ENCODE measurements at regions not wholly inside any gene's neighbourhood (a gene's known extent, or its start where the extent isn't known, plus 50 kb on each side); places are given as distances from the start of the nearest gene placed in this dataset.
"Not testable (repeated sequence)": the region's sequence is repeated elsewhere in the genome, so short reads cannot be mapped to it uniquely, and the experiment has no call there.

DNA sequence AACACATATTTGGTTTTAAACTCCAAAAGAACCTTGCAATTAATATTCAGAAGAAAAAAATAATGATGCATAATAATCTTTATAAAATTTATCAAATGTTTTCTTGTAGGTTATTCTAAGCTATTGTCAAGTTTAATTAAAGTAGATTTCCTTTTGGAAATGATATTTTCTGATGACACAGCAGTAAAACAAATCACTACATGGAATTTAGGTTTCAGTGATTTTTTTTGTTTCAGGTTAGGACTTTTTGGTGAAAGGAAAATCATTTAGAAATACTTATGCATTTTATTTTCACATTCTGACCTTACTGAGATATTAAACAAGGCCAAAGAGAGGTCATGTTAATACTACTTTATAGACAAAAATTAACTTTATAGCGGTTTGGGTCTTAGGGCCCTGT, 1067.2 kb downstream of the TMTC2 start:
- TF ChIP-seq, protein P1, sequence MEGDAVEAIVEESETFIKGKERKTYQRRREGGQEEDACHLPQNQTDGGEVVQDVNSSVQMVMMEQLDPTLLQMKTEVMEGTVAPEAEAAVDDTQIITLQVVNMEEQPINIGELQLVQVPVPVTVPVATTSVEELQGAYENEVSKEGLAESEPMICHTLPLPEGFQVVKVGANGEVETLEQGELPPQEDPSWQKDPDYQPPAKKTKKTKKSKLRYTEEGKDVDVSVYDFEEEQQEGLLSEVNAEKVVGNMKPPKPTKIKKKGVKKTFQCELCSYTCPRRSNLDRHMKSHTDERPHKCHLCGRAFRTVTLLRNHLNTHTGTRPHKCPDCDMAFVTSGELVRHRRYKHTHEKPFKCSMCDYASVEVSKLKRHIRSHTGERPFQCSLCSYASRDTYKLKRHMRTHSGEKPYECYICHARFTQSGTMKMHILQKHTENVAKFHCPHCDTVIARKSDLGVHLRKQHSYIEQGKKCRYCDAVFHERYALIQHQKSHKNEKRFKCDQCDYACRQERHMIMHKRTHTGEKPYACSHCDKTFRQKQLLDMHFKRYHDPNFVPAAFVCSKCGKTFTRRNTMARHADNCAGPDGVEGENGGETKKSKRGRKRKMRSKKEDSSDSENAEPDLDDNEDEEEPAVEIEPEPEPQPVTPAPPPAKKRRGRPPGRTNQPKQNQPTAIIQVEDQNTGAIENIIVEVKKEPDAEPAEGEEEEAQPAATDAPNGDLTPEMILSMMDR (IDR thresholded peaks at IDR 0.05): no peak
- no peak for ATAC-seq (ENCODE audit: low FRiP score)
- no peak for DNase-seq (ENCODE audit: low spot score)

DNA sequence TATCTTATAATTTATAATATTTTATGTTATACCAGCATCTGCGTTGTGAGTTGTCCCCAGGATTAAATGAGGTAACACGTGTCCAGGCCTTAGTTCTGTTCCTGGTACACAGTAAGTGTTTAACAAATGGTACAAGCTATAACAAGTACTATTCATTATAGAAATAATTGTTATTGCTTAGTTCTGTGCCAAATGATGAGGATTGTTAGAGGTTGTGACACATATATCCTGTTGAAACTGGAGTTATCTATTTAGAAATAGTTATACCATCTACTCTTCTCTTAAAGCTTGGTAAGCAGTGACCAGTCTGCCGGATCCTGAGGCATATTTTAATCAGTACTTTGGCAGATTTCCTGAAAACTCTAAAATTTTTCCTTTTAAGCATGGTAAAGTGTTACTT, 1066.5 kb downstream of the TMTC2 start:
- no peak for ATAC-seq (ENCODE audit: low FRiP score)
- no peak for DNase-seq (ENCODE audit: low spot score)
- TF ChIP-seq, protein P1 (IDR thresholded peaks at IDR 0.05): no peak

DNA sequence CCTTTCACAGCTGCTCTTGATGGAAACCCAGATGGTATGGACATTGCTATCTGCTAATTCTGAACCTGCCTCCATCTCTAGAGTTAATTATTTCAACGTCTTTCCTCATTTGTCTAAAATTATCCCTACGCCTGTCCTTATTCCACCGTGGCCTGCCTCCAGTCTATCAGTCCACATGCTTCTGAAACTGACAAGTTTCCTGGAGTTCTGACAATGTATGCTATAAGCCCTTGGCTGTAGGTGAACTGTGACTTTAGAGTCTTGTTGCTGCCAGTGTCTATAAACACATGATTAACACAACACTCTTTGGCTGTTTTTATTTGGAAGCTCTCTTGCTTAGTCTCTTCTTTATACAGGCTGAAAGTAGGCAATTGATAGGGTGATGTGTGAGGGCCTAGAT, 1052.9 kb downstream of the TMTC2 start:
- ATAC-seq (ENCODE audit: low FRiP score) (no peak), DNase-seq (ENCODE audit: low spot score) (no peak)
- TF ChIP-seq, protein P1 (IDR thresholded peaks at IDR 0.05): no peak

DNA sequence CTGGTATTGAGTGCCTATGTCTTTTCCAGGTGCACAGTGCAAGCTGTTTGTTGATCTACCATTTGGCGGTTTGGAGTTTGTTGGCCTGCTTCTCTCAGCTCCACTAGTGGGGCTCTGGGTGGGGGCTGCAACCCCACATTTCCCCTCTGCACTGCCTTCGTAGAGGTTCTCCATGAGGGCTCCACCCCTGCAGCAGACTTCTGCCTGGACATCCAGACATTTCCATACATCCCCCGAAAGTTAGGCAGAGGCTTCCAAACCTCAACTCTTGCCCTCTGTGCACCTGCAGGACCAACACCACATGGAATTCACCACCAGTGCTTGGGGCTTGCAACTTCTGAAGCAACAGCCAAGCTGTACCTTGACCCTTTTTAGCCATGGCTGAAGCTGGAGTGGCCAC, 1024.1 kb downstream of the TMTC2 start:
- ATAC-seq (ENCODE audit: low FRiP score): no peak
- TF ChIP-seq, protein P1 (IDR thresholded peaks at IDR 0.05): no peak
- no peak for DNase-seq (ENCODE audit: low spot score)

DNA sequence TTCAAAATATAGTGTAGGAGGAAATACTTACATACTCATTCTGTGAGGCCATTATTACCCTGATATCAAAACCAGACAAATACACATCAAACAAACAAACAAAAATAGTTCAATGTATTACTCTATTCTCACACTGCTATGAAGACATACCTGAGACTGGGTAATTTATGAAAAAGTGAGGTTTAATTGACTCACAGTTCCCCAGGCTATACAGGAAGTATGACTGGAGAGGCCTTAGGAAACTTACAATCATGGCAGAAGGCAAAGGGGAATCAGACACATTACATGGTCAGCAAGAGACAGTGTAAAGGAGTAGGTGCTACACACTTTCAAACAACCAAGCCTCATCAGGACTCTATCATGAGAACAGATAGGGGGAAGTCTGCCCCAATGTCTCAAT, 1023.2 kb downstream of the TMTC2 start:
- TF ChIP-seq, protein P1 (IDR thresholded peaks at IDR 0.05): no peak
- no peak for DNase-seq (ENCODE audit: low spot score)
- ATAC-seq (ENCODE audit: low FRiP score): no peak

DNA sequence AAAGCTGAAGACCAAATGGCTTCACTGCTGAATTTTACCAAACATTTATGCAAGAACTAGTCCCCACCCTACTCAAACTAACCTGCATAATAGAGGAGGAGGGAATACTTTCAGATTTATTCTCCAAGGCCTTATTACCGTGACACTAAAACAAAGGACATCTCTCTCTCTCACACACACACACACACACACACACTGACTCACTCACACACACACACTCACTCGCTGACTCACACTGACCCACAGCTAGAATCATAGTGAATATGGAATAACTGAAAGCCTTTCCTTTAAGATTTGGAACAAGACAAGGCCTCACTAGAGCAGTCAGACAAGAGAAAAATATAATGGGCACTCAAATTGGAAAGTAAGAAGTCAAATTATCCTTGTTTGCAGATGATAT, 1014.1 kb downstream of the TMTC2 start:
- DNase-seq (ENCODE audit: low spot score): no peak
- no peak for ATAC-seq (ENCODE audit: low FRiP score)
- TF ChIP-seq, protein P1 (IDR thresholded peaks at IDR 0.05): no peak

DNA sequence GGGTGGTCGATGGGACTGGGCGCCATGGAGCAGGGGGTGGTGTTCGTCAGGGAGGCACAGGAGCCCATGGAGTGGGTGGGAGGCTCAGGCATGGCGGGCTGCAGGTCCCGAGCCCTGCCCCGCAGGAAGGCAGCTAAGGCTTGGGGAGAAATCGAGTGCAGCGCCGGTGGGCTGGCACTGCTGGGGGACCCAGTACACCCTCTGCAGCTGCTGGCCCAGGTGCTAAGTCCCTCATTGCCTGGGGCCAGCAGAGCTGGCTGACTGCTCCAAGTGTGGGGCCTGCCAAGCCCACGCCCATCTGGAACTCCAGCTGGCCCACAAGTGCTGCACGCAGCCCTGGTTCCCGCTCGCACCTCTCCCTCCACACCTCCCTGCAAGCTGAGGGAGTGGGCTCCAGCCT, 1009.6 kb downstream of the TMTC2 start:
- DNase-seq (ENCODE audit: low spot score); ATAC-seq (ENCODE audit: low FRiP score): not testable (repeated sequence)

DNA sequence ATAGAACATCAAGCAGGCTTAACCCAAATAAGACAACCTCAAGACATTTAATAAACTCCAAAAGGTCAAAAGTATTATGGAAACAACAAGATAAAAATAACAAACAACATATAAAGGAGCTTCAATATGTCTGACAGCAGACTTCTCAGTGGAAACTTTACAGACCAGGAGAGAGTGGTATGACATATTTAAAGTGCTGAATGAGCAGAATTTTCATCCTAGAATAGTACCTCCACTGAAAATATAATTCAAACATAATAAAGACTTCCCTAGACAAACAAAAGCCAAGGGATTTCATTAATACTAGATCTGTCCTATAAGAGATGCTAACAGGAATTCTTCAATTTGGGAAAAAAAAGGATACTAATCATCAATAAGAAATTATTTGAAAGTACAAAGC, 1005.0 kb downstream of the TMTC2 start:
- TF ChIP-seq, protein P1 (IDR thresholded peaks at IDR 0.05): no peak
- no peak for ATAC-seq (ENCODE audit: low FRiP score)
- DNase-seq (ENCODE audit: low spot score): no peak
